Transverse colon (tissue), 4 donors: ENCODE measurements at regions not wholly inside any gene's neighbourhood (a gene's known extent, or its start where the extent isn't known, plus 50 kb on each side); places are given as distances from the start of the nearest gene placed in this dataset.

Source experiments
- DNase-seq: peaks from one replicate; pipeline ENCODE4 v3.0.0-alpha.2; 2019
- H3K27ac ChIP-seq, 4 donors: fragments of 200-600 bp; sonication (generic); 2 replicates each; pipeline ENCODE4 v1.5.1; 2016 to 2018; ENCODE audit warnings: inconsistent platforms in 4 of 4
- H3K27me3 ChIP-seq: fragments of 200-600 bp; sonication (generic); 2 replicates; pipeline ENCODE4 v1.5.1; 2017; ENCODE audit warnings: inconsistent platforms
- H3K36me3 ChIP-seq, 4 donors: fragments of 200-600 bp; sonication (generic); 2 replicates each; pipeline ENCODE4 v1.5.1; 2017 to 2019; ENCODE audit warnings: inconsistent platforms in 4 of 4
- H3K4me1 ChIP-seq, 4 donors: fragments of 200-600 bp; sonication (generic); 2 replicates each; pipeline ENCODE4 v1.5.1; 2017 to 2020; ENCODE audit warnings: inconsistent platforms in 4 of 4
- H3K4me3 ChIP-seq, 4 donors: fragments of 200-600 bp; sonication (generic); 1 replicate in 1 of 4; 2 replicates in 3 of 4; pipeline versions ENCODE4 v1.5.1 to v1.6.1; 2017 to 2019; ENCODE audit warnings: inconsistent platforms in 4 of 4
- H3K9me3 ChIP-seq, 2 donors: fragments of 200-600 bp; sonication (generic); 2 replicates each; pipeline ENCODE4 v1.5.1; 2017 to 2019; ENCODE audit warnings: inconsistent platforms in 2 of 2
- CTCF ChIP-seq, 5 experiments: fragments of 200-600 bp in 3 of 5; fragments of 450-650 bp in 2 of 5; sonication (generic) in 3 of 5; IDR thresholded peaks; 1 replicate in 2 of 5; 2 replicates in 3 of 5; pipeline ENCODE4 v1.5.1; 2016 to 2017; ENCODE audit warnings: antibody characterized with exemption in 5 of 5, inconsistent platforms in 3 of 5, mild to moderate bottlenecking in 2 of 5, moderate library complexity in 1 of 5
- EP300 ChIP-seq: sonication (generic); formaldehyde crosslinking; IDR thresholded peaks from one replicate; pipeline ENCODE4 v1.6.1; 2017; ENCODE audit warnings: antibody characterized with exemption, low read depth
- POLR2A ChIP-seq: fragments of 450-650 bp; IDR thresholded peaks from one replicate; pipeline ENCODE4 v1.6.1; 2016; ENCODE audit warnings: antibody characterized with exemption, mild to moderate bottlenecking, moderate library complexity
- POLR2AphosphoS5 ChIP-seq, 3 donors: sonication (generic); formaldehyde crosslinking; IDR thresholded peaks; one replicate each; pipeline ENCODE4 v1.6.1; 2016; ENCODE audit warnings: antibody characterized with exemption in 3 of 3
- whole genome bisulfite sequencing, 2 donors: methylation state at CpG; one replicate each; pipeline ENCODE4 v1.1.5; 2018; ENCODE audit warnings: low coverage in 1 of 2; 5-methylcytosine and 5-hydroxymethylcytosine counted together
- in situ Hi-C, 4 donors: fragments of 200-750 bp; cut with MboI; loops; one replicate each; pipeline versions ENCODE4 v1.15.0 to v1.15.1; 2017; ENCODE audit warnings: low sequenced_read_pairs in 3 of 4, low pct_ligation_motif_present in 1 of 4, low pct_unique_long_range_greater_than_20kb in 1 of 4
- intact Hi-C: fragments of 100-400 bp; cut with DNase I; formaldehyde crosslinking; loops from one replicate; pipeline ENCODE4 v1.15.1; 2023; ENCODE audit warnings: low total_unique reads

GRCh38 chr2:23235292-23235691, 149.7 kb upstream of the KLHL29 start:
- in situ Hi-C loops (no loop called here), intact Hi-C loops (no loop called here)
- 77 to 83% methylated on average over 1 to 2 of the region's 2 CpGs for WGBS, 2 donors

GRCh38 chr2:23235736-23236135, 149.2 kb upstream of the KLHL29 start:
- no peaks in the 10 kb centered on the region for H3K4me1 ChIP-seq
- H3K9me3 ChIP-seq = no peaks in the 10 kb centered on the region
- no peak overlapping the region for H3K4me3 ChIP-seq
- no peaks in the 10 kb centered on the region for H3K36me3 ChIP-seq
- in situ Hi-C loops = no loop called here
- H3K27ac ChIP-seq = no peak overlapping the region
- intact Hi-C loops = no loop called here
- WGBS, 2 donors = 72 to 100% methylated on average over 1 to 6 of the region's 6 CpGs
- no peak for DNase-seq
- TF ChIP-seq CTCF (IDR thresholded peaks at IDR 0.05) (no peak), POLR2AphosphoS5 (IDR thresholded peaks at IDR 0.05) (no peak), EP300 (no peak)
- H3K27me3 ChIP-seq = no peaks in the 10 kb centered on the region

More at GRCh38 chr2:23235292-23235691, 149.7 kb upstream of the KLHL29 start:
- no peak for TF ChIP-seq CTCF (IDR thresholded peaks at IDR 0.05)
- TF ChIP-seq POLR2AphosphoS5 (IDR thresholded peaks at IDR 0.05) = no peak
- no peak for TF ChIP-seq POLR2A
- TF ChIP-seq EP300 = no peak
- Histone ChIP-seq H3K4me3 (no peak overlapping the region), H3K4me1 (no peaks in the 10 kb centered on the region), H3K27ac (no peak overlapping the region), H3K9me3 (no peaks in the 10 kb centered on the region), H3K27me3 (no peaks in the 10 kb centered on the region), H3K36me3 (no peaks in the 10 kb centered on the region)
- no peak for DNase-seq

GRCh38 chr2:23237147-23237546, 147.8 kb upstream of the KLHL29 start:
- no peak overlapping the region for H3K27ac ChIP-seq
- in situ Hi-C loops (no loop called here), intact Hi-C loops (no loop called here)
- DNase-seq = no peak
- H3K36me3 ChIP-seq = no peaks in the 10 kb centered on the region
- no peaks in the 10 kb centered on the region for H3K27me3 ChIP-seq
- no peaks in the 10 kb centered on the region for H3K9me3 ChIP-seq
- no peaks in the 10 kb centered on the region for H3K4me1 ChIP-seq
- TF ChIP-seq CTCF (IDR thresholded peaks at IDR 0.05) = no peak
- WGBS, 2 donors = 81 to 93% methylated on average over 5 to 7 of the region's 7 CpGs
- no peak overlapping the region for H3K4me3 ChIP-seq

GRCh38 chr2:23238011-23238657, 146.8 kb upstream of the KLHL29 start:
- Histone ChIP-seq H3K27me3 (no peaks in the 10 kb centered on the region), H3K4me1 (no peaks in the 10 kb centered on the region), H3K4me3 (no peak overlapping the region), H3K36me3 (no peaks in the 10 kb centered on the region), H3K9me3 (no peaks in the 10 kb centered on the region), H3K27ac (no peak overlapping the region)
- 63 to 77% methylated on average over 3 to 4 of the region's 4 CpGs for WGBS, 2 donors
- intact Hi-C loops (no loop called here), in situ Hi-C loops (no loop called here)
- TF ChIP-seq POLR2AphosphoS5 (IDR thresholded peaks at IDR 0.05) (no peak), EP300 (no peak), POLR2A (no peak), CTCF (IDR thresholded peaks at IDR 0.05) (no peak)
- DNase-seq = no peak
